GOT3 (cell line): ENCODE measurements at regions not wholly inside any gene's neighbourhood (a gene's known extent, or its start where the extent isn't known, plus 50 kb on each side); places are given as distances from the start of the nearest gene placed in this dataset.
"Not testable (repeated sequence)": the region's sequence is repeated elsewhere in the genome, so short reads cannot be mapped to it uniquely, and the experiment has no call there.

Experiments
- DNase-seq: peaks from one replicate; lab custom pipeline; 2025; ENCODE audit warnings: mixed read lengths; lab: John Stamatoyannopoulos, UW

DNA sequence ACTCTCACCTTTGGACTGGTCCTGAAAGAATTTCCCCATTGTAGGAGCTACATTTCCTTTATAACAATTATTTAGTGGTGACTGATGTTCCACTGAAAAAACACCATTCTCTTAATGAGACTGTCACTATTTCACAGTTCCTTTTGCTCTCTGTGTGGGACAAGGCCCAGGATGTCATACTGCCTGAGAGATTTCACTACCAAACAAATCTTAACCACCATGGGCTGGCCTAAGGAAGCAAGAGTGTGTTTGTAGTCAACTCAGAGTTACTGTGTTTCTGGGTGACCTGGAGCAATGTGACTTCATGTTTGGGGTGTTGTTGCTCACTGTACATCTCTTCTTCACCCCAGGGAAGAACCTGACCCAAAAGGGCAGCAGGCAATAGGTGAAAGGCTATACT, 50.1 kb upstream of the ZNF608 start:
- no peak for DNase-seq

DNA sequence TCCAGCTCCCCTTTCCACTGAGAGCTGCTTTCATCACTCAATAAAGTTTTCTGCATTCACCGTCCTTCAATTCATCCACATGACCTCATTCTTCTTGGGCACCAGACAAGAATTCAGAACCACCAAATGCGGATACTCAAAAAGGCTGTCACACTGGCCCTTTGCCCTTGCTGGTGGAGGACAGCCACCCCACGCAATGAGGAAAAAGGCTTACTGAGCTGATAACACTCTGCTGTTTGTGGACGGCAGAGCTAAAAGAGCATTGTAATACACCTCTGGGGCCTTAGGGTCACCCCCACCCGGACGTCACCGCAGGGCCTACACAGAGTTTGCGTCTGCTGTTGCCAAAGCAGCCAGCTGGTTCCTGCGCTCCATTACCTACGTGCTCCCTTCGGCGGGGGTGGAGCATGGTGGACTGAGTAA, 51.2 kb upstream of the ZNF608 start:
- DNase-seq = no peak

DNA sequence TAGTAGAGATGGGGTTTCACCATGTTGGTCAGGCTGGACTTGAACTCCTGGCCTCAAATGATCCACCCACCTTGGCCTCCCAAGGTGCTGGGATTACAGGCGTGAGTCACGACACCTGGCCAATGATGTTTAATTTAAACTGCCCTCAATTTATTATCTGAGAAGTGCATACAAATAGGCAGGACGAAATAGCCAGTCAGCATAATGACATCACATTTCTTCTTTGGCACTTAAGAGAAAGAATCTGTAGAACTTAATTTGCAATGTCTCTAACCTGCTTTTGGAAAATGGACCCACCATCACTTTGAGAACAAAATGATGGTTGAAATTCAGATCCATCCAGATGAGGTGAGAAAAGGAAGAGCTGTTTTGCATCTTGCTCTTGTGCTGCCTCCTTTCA, 52.5 kb upstream of the ZNF608 start:
- no peak for DNase-seq

DNA sequence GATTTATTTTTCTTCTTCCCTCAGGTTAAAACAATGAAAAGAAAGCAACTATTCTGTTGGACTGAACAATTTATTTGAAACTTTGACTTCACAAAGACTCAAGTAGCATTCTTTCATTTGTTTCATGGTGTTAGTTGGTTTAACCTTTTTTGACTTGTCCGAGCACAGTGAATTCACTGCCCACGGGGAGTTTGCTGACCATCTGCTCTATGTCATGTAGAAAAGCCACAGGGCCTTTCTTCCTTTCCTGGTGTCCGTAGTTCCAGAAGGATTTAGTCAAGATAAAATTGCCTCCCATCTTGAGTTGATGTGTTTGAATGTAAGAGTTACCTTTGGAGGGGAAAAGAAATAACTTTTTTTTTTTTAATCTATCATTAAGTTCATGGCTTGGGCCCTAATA, 55.1 kb upstream of the ZNF608 start:
- DNase-seq = no peak

DNA sequence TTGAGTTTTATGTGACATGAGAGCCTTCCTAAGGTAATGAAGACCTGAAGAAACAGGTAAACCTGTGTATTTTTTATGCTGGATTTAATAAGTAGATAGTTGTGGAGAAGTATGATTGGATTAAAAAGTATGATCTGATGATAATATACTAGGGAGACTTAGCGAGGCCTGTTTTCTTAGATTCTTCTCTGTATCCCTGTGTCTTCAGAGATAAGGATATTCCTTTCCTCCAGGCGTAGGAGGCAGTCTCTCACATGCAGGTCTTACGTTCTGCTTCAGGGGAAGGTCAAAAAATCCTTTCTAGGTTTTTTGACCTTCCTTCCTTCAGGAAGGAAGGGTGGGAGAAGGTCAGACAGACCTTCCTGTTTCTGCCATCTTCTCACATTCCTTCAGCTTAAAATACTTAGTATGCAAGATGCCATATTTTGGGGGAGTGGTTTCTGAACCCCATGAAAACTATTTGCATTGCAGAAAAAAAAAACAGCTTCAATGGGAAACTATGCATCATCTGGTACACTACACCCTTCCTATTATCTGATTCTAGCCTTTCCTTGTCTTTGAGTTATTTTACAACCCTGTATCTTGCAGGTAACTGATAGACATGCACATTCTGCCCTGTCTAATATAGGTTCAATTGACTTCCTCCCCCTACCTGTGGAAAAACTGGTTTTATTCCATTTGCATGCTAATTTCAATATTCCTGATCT, 57.3 kb upstream of the ZNF608 start:
- DNase-seq = no peak

DNA sequence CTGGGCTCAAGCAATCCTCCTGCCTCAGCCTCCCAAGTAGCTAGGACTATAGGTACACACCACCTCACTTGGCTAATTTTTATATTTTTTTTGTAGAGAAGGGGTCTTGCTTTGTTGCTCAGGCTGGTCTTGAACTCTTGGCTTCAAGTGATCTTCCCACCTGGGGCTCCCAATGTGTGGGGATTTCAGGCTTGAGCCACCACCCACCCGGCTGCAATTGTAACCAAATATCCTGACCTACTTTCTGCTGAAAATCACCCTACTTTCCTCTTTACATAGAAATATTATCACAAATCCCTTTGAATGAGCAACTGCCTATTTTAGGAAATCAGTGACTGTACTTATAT, 59.6 kb upstream of the ZNF608 start:
- no peak for DNase-seq

DNA sequence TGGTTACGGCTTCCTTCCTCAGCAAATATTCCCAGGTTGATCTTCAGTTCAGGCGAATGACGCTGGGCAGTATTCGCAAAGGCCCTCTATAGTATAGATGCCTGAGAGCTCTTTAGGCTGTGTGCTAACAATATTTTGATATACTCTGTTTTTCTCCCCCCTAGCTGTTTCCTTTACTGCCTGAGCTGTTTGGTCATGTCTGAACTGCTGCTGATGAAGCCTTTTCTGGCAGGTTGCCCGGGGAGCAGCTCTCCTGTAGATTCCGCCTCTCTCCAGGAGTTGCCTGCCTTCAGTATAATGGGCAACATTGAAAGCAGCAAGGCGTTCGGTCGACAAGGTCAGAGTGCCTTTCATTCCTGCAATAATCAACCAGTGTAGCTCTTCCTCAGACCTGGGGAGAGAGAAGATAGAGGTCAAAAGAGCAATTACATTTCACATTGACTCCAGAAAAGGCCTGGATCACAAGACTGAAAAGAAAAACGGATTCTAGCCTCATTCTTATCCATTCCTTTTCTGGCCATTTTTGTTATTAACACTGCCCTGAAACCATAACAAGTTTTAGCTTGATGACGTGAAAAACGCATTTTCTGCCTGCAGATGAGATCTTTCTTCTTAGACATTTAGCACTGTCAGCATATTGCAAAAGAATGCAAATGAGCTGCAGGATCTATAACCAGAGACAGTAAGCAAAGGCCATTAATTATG, 60.1 kb upstream of the ZNF608 start:
- DNase-seq = no peak

DNA sequence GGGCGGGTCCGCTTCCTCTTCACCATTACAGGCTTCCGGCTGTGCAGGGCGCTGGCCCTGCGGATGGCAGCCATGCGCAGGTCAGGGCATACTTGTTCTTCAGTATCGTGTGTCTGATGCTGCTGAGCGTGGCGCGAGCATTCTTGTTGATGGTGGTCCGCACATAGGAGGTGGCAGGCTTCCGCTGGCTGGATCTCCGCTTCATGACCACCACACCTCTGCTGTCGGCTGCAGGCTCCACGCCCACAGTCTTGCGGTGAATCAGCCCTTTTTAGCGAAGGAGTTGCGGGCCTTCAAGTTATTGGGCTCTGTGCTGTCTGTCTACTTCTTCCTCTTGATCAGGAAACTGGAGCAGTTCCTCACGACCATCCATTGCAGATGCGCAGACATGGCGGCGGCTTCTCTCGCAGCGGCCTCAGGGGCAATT, 62.4 kb upstream of the ZNF608 start:
- no peak for DNase-seq

DNA sequence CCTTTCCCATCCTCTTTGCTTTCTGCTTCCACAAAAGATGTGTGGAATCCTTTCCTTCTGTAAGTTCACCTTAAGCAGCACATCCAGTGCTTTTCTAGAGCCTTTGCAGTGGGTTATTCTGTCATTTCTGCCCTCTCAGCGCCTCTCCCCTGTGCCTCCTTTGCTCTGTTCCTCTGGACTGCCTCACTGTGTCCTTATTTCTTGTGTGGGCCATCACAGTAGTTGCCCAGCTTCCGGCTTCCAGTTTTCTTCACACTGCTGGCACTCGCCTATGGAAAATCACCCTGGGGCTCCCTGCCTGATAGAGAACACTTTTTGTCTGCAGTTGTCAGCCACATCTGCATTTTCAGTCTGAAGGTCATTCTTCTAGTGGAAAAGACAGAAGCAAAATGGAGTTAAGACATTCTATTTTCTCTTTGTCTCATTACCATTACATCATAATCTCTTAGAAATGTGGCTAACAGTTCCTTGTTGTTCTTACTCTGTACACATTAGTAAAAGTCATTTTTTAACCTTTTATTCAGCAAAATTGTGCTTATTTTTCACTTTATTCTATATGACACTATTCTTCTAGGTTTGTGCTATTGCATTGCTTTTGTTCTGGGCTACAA, 64.1 kb upstream of the ZNF608 start:
- no peak for DNase-seq

DNA sequence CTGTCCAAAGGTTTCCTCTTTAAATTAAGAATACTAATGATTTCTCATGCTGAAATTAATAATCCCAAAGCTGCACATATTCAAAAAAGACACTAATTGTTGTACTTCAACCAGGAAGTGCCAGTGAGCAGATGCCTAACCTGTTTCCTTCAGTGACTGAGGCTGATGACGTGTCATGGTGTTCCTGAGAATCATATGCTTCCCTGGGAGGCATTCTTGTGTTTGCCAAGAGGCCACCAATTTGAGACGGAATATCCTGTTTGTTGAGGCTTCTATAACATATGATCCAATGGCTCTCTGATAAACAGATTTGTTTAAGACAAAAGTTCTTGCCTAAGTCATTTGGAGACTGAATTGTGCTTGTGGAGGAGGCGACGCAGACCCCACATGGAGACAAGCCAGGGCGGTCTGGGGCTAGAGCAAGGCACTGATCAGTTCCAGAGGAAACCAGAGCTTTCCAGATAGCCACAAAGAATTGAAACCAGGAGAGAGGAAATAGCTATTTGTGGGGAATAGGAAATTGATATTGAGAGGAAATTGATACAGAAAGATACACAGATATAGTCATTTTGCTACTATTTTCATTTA, 66.4 kb upstream of the ZNF608 start:
- DNase-seq = no peak

DNA sequence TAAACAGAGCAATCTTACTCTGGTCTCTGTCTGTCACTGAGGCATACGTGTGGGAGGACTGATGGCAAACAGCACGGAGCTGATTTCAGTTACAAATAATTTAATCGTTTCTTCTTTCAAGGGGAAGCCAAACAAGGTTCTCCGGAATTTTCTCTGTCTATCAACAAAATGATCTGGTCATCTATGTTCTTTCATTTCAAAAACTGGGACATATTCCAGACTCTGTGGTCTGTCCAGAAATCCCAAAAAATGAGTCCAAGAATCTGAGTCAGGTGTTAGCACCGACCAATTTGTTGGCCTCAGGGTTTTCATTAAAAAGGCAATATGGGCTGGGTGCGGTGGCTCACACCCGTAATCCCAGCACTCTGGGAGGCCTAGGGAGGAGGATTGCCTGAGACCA, 69.9 kb upstream of the ZNF608 start:
- no peak for DNase-seq

DNA sequence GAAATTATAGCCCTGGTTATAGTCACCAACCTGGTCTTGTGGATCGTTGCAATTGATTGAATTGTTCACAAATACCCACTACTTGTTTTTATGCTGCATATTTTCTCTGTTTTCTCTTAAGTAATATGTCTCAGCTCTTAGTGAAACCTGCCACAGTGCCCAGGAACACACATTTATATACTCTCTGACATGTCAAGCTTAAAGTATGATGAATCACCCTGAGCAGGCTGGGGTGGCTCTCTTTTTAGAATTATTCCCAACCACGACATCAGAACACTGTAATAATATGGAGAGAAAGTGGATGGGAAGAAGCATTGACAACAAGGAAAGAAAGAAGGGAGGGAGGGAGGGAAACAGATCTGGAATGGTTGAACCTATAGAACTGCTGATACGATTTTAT, 72.8 kb upstream of the ZNF608 start:
- no peak for DNase-seq

DNA sequence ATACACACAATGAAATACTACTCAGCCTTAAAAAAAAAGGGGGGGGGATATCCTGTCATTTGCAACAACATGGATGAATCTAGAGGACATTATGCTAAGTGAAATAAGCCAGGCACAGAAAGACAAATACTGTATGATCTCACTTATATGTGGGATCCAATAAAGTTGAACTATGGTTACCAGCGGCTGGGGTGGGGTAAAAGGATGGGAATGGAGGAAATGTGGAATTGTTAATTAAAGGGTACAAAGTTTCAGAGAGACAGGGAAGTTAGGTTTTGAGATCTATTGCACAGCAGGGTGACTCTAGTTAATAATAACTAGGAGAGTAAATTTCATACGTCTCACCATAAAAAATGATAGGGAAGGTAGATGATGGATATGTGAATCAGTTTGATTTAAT, 76.2 kb upstream of the ZNF608 start:
- DNase-seq = no peak

DNA sequence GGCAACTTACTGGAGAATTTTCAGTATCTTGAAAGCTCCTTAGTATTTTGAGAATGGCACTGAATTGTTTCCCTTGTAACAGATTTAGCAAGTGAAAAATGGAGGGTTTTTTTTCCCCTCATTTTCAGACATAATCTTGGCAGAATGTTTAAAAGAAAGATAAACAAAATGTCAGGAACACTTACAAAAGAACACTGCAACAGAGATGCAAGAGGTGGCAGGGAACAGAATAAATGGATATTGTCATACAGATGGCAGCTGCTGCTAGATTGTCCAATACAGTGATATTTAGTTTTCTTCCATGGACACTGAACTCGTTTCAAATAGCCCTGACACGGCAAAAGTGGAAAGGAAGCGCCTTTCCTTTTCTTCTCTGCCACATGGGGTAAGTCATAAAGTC, 76.9 kb upstream of the ZNF608 start:
- no peak for DNase-seq

DNA sequence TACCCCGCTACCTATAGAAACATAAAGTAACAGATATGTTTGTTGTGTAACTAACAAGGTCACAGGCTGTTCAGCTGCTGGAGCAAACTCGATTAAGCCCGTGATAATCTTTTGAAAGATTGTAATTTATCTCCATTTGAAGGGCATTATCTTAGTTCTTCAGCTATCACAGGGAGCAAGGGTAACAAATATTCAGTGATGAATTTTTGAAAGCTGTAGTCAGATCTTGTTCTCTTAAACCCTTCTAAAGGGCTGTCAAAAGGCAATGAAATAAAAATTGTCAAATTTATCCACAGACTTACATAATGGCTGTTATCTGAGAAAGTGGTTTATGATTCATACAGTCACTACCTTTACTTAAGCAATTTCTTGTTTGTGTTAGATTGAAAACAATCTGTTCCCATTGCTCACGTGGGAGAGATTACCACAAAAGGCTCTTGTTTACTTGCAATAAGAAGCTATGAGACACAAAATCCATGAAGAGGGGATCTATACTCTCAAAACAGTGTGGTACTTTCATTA, 78.3 kb upstream of the ZNF608 start:
- no peak for DNase-seq

DNA sequence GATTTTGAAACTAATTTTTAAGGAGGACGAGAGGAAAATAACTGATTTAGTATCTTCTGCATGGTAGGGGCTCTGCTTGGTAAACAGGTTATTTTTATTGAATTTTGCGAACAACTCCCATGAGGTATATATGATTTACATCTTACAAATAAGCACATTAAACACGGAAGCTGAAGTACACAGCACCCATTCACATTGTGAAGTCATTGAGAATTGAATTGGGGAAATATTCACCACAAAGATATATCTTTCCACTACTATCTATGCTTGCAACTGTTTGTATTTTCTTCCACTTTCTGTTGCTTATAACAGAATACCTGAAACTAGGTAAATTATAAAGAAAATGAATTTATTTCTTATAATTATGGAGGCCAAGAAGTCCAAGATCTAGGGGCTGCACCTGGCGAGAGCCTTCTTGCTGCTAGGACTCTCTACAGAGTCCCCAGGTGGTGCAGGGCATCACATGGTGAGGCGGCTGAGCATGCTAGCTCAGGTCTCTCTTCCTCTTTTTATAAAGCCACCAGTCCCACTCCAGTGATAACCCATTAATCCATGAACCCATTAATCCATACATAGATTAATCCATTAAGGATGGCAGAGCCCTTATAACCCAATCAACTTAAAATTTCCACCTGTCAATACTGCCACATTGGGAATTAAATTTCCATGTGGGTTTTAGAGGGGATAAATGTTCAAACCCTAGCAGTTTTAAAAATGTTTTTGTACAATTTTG, 79.0 kb upstream of the ZNF608 start:
- DNase-seq = no peak

DNA sequence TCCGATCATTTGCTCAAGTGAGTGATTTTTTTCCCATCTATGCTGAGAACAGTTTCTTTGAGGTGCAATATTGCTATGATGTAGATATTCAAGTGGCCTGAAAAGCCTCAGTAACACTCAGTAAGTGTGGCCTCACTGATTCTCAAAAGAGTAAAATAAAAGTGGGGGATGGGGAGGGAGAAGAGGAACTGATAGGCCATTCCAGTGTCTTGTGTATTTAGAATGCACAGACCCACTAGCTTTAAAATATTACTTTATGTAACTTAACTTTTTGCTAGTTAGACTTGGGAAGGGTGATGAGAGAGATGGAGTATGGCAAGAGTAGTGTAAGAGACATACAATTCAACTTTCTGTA, 79.5 kb upstream of the ZNF608 start:
- no peak for DNase-seq

DNA sequence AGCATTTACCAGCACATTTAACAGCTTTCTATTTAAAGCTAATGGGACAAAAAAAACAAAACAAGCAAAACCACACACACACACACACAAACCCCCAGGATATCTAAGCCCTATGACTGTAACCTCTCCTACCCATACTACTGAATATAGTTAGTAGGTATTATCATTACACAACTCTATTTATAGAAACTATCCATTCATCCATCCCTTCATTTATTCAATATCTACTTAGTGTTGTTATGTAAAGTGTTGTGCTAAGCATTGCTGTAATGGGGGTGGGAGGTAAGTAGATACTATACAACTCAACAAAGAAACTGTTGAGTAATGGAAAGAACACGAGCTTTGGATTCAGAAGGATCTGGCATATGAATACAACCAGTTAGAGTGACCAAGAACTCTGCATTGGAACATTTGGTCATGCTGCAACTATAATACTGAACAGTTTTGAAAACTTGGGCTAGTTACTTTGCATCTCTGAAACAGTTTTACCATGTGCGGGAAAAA, 82.3 kb upstream of the ZNF608 start:
- DNase-seq = no peak

DNA sequence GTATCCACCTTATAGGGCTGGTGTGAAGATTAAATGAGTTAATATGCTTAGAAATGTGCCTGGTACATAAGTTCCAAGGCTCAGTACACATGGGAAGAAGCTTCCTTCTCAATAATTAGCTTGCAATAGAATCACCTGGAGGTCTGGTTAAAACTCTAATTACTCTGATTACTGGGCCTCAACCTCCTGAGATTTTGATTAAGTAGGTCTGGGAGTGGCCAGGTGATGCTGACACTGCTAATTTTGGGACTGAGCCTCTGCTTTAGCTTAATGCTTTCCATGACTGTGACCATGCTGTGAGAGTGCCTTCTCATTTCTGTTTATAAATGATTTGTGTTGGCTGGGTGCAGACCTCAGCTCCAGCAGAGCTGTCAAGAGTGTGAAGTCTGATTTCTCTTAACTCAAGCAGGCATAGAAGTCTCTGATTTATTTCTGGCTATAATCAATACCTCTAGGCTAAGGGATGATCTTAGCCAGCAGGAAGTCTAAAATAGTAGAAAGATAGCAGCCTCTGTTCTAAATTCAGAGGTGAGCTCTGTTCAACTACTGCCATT, 85.3 kb upstream of the ZNF608 start:
- no peak for DNase-seq

DNA sequence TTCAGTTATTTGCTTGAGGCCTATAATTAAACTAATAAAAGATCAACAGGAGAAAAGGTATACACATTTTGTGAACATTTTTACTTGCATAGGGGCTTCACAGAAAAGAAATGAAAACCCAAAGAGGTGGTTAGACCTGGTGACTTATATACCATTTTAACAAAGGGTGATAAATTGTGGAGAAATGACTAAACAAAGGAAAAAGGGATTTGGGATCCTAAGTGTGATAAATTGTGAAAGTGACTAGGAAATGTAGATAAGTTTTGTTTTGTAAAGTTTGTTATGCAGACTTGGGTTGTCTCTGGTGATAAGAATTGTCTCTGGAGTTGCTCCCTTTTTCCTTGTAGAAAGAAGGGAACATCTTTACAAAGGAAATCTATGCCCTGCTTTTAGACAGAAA, 86.1 kb upstream of the ZNF608 start:
- DNase-seq = no peak

DNA sequence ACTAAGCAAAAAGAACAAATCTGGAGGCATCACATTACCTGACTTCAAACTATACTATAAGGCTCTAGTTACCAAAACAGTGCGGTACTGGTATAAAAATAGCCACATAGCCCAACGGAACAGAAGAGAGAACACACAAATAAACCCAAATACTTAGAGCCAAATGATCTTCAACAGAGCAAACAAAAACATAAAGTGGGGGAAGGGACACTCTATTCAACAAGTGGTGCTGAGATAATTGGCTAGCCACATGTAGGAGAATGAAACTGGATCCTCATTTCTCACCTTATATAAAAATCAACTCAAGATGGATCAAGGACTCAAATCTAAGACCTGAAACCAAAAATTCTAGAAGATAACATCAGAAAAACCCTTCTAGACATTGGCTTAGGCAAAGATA, 89.9 kb upstream of the ZNF608 start:
- not testable (repeated sequence) for DNase-seq
